ENCODE measurements at regions not wholly inside any gene's neighbourhood (a gene's known extent, or its start where the extent isn't known, plus 50 kb on each side); places are given as distances from the start of the nearest gene placed in this dataset.

GRCh38 chr18:24628326-24628725 lies 167.9 kb downstream of the HRH4 start:
- TF ChIP-seq CTCF (IDR thresholded peaks at IDR 0.05; ENCODE audit: low read depth, low read length, missing input control) (no peak), SP1 (IDR thresholded peaks at IDR 0.05) (no peak), GABPA (IDR thresholded peaks at IDR 0.05 in 1 of 2, conservative IDR thresholded peaks at IDR 0.05 in 1 of 2) (no peak), TAF1 (conservative IDR thresholded peaks at IDR 0.05) (no peak), YY1 (IDR thresholded peaks at IDR 0.05) (no peak), JUND (IDR thresholded peaks at IDR 0.05) (no peak), FOXA2 (IDR thresholded peaks at IDR 0.05) (no peak), EGR1 (IDR thresholded peaks at IDR 0.05; ENCODE audit: low read depth in 2 of 2) (no peak), ATF3 (IDR thresholded peaks at IDR 0.05) (no peak), MAX (IDR thresholded peaks at IDR 0.05) (no peak), NR2F2 (IDR thresholded peaks at IDR 0.05) (no peak), RAD21 (IDR thresholded peaks at IDR 0.05) (no peak), REST (IDR thresholded peaks at IDR 0.05) (no peak), ZBTB33 (IDR thresholded peaks at IDR 0.05) (no peak)

Measured in liver (tissue), 3 donors.